Ovary (tissue), 3 donors: ENCODE measurements at regions not wholly inside any gene's neighbourhood (a gene's known extent, or its start where the extent isn't known, plus 50 kb on each side); places are given as distances from the start of the nearest gene placed in this dataset.

ENCODE experiments used
- POLR2A ChIP-seq: fragments of 450-650 bp; IDR thresholded peaks from one replicate; pipeline ENCODE4 v1.6.1; 2017; ENCODE audit warnings: antibody characterized with exemption, mild to moderate bottlenecking, moderate library complexity
- TF ChIP-seq, protein P1 (sequence below), 3 donors: fragments of 450-650 bp in 2 of 3; fragments of 200-600 bp in 1 of 3; IDR thresholded peaks; one replicate each; pipeline versions ENCODE4 v1.5.1 to v1.8.0; 2016 to 2022; ENCODE audit warnings: antibody characterized with exemption in 3 of 3, mild to moderate bottlenecking in 1 of 3
- donor health status: DM: no; HTN: no; CAD: no.

DNA sequence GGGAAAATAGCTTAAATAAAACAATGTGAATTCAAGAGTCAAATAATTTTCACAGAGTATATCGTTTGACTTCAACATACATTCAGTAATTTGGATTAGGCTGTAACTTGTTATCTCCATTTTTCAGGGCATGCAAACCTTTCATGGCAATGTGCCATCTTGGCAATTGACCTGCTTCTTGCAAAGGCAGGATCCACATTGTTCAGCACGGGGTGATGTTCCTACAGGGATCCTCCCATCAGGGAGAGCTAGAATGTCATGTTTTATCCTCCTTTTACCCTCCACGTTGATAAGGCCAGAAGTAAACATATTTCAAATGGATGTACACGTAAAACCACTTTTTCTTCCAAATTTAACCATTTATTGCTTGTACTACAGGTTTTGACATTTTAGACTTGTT lies 314.4 kb downstream of the GALC start:
- TF ChIP-seq POLR2A: no peak
- TF ChIP-seq, protein P1, sequence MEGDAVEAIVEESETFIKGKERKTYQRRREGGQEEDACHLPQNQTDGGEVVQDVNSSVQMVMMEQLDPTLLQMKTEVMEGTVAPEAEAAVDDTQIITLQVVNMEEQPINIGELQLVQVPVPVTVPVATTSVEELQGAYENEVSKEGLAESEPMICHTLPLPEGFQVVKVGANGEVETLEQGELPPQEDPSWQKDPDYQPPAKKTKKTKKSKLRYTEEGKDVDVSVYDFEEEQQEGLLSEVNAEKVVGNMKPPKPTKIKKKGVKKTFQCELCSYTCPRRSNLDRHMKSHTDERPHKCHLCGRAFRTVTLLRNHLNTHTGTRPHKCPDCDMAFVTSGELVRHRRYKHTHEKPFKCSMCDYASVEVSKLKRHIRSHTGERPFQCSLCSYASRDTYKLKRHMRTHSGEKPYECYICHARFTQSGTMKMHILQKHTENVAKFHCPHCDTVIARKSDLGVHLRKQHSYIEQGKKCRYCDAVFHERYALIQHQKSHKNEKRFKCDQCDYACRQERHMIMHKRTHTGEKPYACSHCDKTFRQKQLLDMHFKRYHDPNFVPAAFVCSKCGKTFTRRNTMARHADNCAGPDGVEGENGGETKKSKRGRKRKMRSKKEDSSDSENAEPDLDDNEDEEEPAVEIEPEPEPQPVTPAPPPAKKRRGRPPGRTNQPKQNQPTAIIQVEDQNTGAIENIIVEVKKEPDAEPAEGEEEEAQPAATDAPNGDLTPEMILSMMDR (IDR thresholded peaks at IDR 0.05): no peak
